ENCODE measurements at regions not wholly inside any gene's neighbourhood (a gene's known extent, or its start where the extent isn't known, plus 50 kb on each side); places are given as distances from the start of the nearest gene placed in this dataset.

DNA sequence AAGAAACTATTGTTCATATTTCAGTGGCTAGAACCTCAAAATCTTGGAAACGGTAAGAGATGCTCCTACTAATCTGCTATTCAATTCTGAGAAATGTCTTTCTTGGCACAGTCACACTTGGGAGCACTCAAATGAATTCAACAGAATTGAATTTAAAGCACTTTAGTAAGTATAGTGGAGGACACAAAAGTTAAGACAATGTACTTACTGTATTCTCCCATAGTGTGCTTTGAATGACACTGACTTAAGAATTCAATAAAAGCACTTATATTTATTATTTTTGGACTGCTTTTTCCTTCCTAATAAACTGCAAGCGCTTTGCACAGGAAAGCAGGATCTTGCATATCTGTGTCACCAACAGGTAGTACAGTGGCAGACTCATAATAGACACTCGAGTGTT, 156.1 kb upstream of the RIMS1 start:
- TF ChIP-seq, protein P1, sequence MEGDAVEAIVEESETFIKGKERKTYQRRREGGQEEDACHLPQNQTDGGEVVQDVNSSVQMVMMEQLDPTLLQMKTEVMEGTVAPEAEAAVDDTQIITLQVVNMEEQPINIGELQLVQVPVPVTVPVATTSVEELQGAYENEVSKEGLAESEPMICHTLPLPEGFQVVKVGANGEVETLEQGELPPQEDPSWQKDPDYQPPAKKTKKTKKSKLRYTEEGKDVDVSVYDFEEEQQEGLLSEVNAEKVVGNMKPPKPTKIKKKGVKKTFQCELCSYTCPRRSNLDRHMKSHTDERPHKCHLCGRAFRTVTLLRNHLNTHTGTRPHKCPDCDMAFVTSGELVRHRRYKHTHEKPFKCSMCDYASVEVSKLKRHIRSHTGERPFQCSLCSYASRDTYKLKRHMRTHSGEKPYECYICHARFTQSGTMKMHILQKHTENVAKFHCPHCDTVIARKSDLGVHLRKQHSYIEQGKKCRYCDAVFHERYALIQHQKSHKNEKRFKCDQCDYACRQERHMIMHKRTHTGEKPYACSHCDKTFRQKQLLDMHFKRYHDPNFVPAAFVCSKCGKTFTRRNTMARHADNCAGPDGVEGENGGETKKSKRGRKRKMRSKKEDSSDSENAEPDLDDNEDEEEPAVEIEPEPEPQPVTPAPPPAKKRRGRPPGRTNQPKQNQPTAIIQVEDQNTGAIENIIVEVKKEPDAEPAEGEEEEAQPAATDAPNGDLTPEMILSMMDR (IDR thresholded peaks at IDR 0.05; ENCODE audit: low read depth, low read length): no peak
- no peak overlapping the region for H3K4me3 ChIP-seq (ENCODE audit: low read depth, low read length)

DNA sequence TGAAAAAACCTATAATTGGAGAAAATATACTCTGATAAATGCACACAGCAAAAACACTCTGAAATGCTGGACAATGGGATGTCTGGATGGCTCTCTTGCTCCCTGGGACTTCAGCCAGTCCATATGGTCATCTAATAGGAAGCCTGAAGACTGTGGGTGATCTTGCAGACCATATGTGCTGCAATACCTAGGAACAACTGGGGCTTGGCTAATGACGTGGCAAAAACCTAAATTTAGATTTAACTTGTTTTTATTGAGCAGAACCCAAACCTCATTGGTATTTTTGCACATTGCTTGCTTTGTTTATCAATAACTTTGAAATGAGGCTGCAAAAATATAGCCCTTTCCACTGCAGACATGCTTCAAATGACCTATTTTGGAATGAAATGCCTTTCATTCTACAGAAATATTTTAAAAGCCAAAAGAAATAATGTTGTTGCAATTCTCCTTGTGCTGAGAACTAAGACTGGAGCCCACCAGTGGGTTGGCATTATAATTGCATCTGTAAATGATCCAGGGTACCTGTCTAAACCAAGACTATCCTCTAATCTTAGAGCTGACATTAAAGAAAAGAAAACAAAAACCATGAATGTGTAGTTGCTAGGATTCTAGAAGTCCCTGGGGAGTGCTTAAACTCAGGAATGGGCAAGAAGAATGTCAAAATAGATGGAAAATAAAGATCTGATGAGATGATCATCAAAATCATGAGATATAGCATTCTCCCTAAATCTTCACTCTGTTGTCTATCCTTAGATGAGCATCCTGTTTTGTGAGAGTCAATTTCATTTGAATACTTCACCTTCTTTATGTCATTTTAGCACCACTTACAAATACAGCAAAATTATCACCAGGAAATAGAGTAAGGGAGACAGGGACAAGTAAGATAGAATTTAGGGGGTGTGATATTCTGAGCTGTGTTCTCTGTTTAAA, 152.1 kb upstream of the RIMS1 start:
- no peak overlapping the region for H3K4me3 ChIP-seq (ENCODE audit: low read depth, low read length)
- TF ChIP-seq, protein P1 (IDR thresholded peaks at IDR 0.05; ENCODE audit: low read depth, low read length): no peak

DNA sequence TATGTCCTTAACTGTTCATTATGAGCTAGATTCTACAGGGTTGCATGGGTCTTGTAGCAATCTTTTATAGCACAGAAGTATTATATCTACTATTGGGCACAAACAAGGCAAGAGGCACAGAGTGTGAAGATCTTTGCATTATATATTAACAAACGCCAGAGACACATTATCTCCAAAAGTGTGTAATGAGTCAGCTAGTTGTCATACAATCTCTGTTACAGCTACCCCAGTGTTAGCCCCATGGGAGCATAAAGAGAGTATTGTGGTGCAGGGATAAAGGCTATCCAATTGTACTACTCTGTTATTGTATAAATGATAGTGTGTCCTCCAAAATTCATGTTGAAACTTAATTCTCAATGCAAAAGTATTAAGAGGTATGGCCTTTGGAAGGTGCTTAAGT, 148.4 kb upstream of the RIMS1 start:
- TF ChIP-seq, protein P1 (IDR thresholded peaks at IDR 0.05; ENCODE audit: low read depth, low read length): no peak
- H3K4me3 ChIP-seq (ENCODE audit: low read depth, low read length): no peak overlapping the region

DNA sequence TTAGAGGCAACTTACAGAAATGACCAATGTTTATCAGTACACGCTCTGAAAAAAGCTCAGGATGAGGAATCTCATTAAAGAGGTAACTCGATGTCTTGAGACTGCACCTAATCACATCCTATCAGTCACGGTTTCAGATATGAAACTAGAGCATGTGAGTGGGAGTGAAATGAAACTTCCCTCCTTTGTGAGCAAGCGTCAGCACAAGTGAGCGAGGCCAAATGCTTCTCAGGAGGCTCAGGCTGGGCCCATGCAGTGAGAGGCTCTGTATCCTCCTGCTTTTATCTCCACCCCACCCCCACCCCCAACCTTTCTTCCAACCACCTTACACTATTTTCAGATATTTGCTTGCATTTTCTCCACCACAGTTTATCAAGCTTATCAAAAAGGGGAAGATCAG, 140.8 kb upstream of the RIMS1 start:
- H3K4me3 ChIP-seq (ENCODE audit: low read depth, low read length): no peak overlapping the region

DNA sequence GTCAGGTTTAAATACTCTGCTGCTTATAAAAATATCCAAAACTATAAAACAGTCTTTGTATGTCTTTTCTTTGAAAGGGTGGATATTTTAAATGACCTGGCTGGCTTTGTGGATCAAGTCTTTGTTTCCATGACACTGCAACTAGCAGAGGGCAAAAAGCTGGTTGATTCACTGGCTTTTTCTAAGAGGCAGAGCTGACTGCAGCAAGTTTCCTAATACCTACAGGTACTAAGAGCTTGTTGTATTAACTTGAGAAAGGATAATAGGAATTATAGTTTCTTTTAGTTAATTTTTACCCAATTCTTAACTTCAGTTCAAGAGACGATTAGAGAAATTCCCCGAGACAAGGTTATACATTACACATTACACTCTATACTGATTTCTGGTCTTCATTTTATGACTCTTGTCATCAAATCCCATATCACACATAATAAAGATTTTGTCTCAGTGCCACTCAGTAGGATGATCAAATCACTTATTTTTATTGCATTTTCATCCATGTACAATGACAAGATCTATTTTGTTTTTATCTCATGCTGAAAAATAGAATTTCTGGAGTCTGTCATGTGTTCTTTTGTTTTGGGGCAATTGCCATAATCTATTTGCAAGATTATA, 120.1 kb upstream of the RIMS1 start:
- TF ChIP-seq, protein P1 (IDR thresholded peaks at IDR 0.05; ENCODE audit: low read depth, low read length): no peak
- no peak overlapping the region for H3K4me3 ChIP-seq (ENCODE audit: low read depth, low read length)

More for the DNA sequence above, 140.8 kb upstream of the RIMS1 start:
- TF ChIP-seq, protein P1 (IDR thresholded peaks at IDR 0.05; ENCODE audit: low read depth, low read length): no peak

DNA sequence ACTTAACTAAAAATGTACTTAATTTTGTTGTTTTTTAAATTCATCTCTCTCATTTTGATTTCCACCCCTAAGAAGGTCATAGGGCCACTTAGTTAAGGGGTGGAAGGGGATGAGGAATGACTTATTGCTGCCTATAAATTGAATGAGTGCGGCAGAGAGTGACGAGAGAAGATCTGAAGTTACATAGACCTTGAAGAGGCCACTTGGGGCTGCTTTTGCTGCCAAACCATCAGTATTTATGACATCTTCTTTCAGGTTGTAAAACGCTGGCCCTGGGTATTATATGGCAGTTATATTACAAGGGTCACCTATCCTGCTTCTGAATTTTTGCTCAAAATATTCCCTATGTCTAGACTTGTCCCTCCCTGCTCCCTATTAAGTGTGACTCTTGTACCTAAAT, 119.6 kb upstream of the RIMS1 start:
- H3K4me3 ChIP-seq (ENCODE audit: low read depth, low read length): no peak overlapping the region
- TF ChIP-seq, protein P1 (IDR thresholded peaks at IDR 0.05; ENCODE audit: low read depth, low read length): no peak

DNA sequence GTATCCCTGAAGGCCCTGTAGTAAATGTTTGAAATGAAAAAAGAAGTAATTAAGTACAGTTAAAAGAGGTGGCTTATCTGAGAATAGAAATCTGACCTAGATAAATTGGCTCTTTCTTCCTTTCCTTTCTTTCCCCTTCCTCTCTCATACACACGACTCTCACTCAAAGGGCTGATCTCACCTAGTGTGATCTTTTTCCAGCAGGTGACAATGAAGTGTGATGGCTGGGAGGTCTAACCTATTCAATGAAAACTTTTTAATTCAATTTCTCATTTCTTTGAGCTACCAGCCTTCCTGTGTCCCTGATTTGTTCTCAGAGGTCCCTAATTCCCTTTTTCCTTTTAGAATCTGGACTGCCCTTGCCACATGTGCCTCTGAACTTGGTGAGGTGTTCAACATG, 118.0 kb upstream of the RIMS1 start:
- TF ChIP-seq, protein P1 (IDR thresholded peaks at IDR 0.05; ENCODE audit: low read depth, low read length): no peak
- no peak overlapping the region for H3K4me3 ChIP-seq (ENCODE audit: low read depth, low read length)

Measured in WI38 (cell line).